ENCODE measurements at regions not wholly inside any gene's neighbourhood (a gene's known extent, or its start where the extent isn't known, plus 50 kb on each side); places are given as distances from the start of the nearest gene placed in this dataset.

GRCh38 chrX:78378476-78379115 lies 51.2 kb upstream of the CYSLTR1 start:
- TF ChIP-seq CTCF (IDR thresholded peaks at IDR 0.05) (no peak), POLR2A (IDR thresholded peaks at IDR 0.05) (no peak), POLR2AphosphoS5 (IDR thresholded peaks at IDR 0.05) (no peak)

Data from prostate gland (tissue), 2 donors.